HG02678 (cell line): ENCODE measurements at regions not wholly inside any gene's neighbourhood (a gene's known extent, or its start where the extent isn't known, plus 50 kb on each side); places are given as distances from the start of the nearest gene placed in this dataset.
"Not testable (repeated sequence)": the region's sequence is repeated elsewhere in the genome, so short reads cannot be mapped to it uniquely, and the experiment has no call there.

Source experiments
- ATAC-seq: cut with Tn5 transposase; IDR thresholded peaks from one replicate; pipeline ENCODE4 v1.9.1; 2021; ENCODE audit warnings: mild to moderate bottlenecking, moderate library complexity; ENCODE audit not compliant: unreplicated experiment

DNA sequence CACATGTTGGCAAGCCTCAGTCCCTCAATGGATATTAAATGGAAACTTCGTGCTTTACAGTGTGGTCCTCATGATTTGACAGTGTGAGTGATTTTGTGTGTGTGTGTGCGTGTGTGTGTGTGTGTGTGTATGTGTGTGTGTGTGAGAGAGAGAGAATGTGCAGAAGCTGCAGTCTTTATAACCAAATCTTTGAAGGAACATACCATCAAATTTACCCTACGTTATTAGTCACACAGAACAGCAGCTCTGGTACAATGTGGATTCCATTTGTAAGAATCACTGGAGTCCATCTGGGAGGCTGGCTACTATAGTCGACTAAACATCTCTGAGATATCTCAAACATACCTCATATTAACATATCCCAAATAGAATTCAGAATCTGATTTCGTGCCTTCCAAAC, 928.0 kb upstream of the POT1 start:
- no peak for ATAC-seq

DNA sequence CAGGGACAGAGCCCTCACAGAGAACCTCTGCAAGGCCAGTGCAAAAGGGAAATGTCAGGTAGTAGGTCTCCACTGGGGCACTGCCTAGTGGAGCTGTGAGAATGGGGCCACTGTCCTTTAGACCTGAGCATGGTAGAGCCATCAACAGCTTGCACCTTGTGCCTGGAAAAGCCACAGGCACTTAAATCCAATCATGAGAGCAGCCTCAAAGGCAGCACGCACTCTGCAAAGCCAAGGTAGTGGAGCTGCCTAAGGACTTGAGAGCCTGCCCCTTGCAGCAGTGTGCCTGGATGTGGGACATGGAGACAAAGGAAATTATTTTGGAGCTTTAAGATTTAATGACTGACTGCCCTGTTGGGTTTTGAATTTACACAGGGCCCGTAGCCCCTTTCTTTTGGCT, 918.5 kb upstream of the POT1 start:
- ATAC-seq, result no peak

DNA sequence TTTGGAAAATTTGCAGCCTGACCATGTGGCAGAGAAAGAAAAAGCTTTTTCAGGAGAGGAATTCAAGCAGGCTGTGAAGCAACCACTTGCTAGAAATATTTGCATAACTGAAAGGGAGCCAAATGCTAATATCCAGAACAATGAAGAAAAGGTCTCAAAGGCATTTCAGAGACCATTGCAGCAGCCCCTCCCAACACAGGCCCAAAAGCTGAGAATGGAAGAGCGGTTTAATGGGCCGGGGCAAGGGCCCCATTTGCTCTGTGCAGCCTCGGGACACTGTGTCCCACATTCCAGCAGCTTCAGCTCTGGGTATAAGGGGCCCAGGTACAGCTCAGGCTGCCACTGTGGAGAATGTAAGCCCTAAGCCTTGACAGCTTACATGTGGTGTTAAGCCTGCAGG, 918.1 kb upstream of the POT1 start:
- no peak for ATAC-seq

DNA sequence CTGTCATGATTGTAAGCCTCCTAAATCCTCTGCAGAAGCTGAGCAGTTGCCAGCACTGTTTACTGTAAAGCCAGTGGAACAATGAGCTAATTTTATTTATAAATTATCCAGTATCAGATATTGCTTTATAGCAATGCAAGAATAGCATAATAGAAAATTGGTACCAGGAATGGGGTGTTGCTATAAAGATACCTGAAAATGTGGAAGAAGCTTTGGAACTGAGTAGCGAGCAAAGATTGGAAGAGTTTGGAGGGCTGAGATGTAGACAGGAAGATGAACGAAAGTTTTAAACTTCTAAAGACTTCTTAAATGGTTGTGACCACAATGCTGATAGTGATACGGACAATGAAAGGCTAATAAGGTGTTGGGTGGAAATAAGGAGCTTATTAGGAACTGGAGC, 917.4 kb upstream of the POT1 start:
- ATAC-seq, result no peak

DNA sequence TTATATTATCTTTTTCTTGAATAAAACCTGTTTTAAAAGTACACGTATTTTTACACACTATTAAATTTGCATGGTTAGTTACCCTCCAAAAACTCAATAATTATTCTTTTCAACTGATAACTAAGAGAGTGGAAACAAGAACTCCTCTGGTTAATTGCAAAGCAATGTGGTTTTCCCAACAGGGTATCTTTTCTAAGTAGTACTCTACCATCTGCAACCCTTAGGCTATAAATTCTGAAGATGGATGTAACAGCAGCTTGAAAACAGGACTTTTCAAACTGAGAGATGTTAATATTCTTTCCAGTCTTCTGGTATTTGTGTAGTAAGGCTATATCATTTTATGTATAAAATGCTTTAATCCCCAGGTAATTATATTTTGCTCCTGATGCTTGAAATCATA, 916.1 kb upstream of the POT1 start:
- ATAC-seq, result no peak

DNA sequence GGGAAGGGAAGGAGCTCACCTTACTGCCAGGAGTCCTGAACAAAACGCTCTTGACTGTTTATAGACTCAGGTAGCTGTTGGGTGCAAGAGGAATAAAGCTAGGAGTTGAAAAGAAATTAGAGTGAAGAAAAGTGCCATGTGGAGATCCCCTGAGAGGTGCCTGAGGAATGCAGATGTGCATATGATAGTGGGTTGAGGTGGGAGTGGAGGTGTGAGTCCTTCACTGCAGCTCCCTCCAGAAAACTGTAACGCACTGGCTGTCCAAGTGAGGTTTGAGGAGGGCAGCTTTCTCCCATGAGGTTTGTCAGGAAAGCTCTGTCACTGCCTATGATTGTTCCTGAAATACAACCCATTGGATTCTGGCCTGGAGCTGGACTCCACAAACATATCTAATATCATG, 904.8 kb upstream of the POT1 start:
- no peak for ATAC-seq

DNA sequence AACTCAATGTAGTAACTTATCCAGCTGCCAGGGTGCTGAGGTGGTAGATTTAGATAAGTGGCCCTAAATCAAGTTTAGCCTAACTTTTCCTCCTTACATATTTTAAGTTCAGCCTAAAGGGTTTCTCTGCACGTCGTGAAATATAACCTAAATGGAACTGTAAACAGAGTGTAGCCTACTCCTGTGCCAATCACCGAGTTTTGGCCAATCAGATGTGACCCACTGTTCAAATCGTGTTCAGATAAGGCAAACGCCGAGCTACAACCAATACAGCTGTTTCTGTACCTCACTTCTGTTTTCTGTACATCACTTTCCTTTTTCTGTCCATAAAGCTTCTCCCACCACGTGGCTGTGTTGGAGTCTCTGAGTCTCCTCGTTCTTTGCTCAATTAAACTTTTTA, 904.2 kb upstream of the POT1 start:
- ATAC-seq, result no peak

DNA sequence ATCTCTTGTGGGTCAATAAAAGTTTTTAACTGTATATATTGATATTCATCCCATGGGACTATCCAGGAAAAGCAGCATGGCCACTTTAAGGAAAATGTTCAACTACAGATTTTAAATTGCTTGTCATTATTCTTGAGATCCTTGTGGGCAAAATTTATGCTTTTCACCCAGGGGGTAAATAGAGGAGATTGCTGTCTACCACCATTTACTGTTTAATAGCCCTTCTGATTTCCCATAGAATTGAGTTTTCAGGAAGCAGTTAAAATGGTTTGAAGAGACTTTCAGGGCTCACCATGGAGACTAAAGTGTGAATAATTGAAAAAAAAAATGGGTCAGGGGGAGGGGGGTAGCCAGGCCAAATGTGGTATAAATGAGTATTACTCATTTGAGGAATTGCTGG, 901.1 kb upstream of the POT1 start:
- no peak for ATAC-seq

DNA sequence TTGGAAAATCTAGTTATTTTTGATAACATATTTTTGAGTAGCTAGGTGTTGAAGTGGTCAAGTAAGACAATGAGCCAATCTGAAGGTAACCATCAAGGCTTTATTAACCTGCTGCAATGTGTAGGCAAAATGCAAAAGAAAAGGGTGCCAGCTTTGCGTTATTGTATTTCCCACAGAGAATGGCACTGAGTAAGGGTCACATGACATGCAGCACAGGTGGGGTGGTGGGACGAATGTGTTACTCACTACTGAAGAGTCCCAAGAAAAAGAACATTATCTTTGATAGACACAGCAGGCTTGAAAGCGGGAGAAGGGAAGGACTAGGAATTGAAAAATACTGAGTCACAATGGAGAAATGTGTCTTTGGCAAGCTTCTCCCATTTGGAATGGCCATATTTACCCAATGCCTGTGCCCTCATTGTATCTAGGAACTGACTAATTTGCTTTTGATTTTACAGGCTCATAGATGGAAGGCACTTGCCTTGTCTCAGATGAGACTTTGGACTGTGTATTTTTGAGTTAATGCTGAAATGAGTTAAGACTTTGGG, 898.6 kb upstream of the POT1 start:
- ATAC-seq, result no peak

DNA sequence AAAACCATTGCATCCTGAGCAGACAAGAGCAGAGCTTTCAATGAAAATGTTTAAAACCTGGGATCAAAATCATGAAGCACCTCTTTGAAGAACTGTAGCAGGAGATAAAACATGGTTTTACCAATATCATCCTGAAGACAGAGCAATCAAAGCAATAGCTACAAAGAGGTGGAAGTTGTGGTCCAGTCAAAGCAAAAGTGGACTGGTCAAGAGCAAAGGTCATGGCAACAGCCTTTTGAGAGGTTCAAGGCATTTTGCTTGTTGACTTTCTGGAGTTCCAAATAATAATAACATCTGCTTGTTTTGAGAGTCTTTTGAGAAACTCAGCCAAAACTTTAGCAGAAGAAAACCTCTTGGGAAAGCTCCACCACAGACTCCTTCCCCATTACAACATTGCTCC, 893.9 kb upstream of the POT1 start:
- no peak for ATAC-seq

DNA sequence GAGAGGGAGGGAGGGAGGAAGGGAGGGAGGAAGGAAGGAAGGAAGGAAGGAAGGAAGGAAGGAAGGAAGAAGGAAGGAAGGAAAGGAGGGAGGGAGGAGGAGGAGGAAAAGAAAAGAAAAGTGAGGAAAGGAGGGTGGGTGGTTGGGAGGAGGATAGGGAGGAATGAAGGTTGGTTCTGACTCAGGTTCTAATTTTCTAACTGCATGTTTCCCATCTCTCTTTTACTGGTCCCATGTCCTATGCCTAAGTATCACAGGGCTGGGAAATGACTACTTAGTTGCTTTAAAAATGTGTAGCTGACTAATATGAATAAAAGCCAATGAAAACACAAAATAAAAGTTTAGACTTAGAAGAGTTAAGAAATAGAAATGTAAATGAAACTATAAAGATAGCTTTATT, 890.9 kb upstream of the POT1 start:
- ATAC-seq, result no peak

DNA sequence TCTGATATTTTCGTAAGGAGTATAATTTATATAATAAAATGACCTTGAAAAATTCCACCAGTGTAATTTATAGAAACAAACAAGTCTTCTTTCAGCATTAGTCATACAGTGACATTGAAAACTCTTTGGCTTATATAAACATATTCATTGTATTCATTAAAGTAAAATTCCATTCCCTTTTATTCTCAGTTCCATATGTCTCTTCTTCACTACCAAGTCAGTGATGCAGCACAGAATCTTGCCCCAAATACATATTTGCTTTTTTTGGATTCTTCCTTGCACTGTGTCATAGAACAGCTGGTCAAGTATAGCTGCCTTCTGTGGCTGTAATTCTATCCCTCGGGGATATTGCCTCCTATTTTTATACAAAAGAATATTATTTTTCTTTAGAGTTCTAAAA, 884.5 kb upstream of the POT1 start:
- ATAC-seq, result no peak

DNA sequence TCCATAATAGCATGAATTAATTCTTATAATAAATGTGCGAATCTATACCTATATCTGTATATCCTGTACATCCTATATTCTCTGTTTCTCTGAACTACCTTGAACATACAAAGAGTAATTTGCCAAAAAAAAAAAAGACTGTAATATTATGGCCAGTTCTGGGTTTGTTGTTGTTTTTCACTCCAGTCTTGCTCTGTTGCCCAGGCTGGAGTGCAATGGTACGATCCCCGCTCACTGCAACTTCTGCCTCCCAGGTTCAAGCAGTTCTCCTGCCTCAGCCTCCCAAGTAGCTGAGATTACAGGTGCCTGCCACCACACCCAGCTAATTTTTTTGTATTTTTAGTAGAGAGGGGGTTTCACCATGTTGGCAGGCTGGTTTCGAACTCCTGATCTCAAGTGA, 876.9 kb upstream of the POT1 start:
- ATAC-seq, result not testable (repeated sequence)

DNA sequence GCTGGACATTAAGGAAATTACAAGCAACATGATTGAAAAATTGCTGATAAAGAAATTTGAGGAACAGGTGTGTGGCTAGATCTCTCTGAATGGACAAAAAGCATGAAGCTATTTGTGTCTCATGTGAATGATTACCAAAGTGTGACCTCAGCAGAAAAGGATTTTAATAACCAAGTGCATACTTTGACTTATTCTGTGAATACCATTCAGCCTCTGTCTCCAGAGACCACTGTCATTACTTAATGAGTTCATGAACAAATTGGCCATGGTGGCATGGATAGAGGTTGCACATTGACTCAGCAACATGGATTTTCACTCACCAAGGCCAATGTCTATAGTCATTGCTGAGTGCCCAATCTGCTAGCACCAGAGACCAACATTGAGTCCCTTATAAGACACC, 874.6 kb upstream of the POT1 start:
- ATAC-seq, result no peak

DNA sequence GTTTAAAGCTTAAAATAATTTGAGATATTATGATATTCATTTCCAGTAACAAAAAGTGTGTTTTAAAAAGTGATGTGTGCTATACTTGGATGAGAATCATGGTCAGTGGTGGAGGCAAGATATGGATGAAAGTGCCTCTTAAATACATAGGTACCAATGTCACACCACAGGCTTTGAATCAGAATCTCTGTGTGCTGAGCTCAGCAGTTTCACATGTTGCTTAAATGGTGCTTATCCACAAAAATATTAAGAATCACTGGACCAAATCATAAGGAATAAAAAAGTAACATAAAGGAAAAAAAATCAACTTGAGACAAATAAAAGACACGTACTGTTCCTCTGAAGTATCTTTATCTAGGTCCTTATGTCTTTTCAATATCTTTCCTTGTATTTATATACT, 850.5 kb upstream of the POT1 start:
- ATAC-seq, result no peak

DNA sequence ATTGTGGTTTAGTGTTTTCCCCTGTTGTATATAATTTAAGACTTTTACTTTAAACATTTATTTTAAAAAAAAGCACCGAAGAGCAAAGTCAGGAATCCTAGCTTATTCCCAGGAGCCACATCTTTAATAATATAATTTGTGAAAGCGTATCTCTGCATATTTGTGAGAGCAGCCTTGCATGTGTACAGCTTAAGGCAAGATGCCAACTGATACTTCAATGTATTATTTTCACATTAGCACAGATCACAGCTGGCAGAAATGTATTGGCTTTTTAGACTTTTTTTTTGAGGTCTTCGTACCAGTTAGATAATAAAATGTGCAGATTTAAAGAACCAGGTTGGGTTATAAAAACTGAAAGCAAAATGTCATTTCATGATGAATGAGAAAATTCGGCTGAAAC, 845.7 kb upstream of the POT1 start:
- no peak for ATAC-seq

DNA sequence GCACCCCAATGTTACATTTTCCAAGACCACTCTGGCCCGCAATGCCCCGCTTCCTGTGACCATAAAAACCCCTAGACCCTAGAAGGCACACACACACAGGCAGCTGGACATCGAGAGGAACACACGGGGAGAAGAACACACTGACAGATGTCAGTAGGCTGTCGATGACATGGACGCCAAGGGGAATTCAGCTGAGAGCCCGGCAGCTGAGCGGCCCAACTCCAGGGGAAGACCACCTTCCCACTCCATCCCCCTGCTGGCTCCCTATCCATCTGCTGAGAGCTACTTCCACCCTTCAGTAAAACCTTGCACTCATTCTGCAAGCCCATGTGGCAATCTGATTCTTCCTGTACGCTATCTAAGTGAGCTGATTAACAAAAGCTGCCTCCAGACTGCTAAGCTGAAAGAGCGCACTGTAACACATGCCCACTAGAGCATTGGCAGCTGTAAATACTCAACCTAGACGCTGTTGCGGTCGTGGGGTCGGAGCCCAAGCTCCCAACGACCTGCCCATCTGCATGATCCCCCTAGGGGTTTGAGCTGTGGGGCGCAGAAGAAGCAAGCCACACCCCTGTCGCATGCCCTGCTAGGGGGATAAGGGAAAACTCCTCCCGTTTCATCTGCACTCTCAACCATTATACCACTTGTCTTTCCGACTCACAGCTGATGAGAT, 843.6 kb upstream of the POT1 start:
- ATAC-seq, result no peak

DNA sequence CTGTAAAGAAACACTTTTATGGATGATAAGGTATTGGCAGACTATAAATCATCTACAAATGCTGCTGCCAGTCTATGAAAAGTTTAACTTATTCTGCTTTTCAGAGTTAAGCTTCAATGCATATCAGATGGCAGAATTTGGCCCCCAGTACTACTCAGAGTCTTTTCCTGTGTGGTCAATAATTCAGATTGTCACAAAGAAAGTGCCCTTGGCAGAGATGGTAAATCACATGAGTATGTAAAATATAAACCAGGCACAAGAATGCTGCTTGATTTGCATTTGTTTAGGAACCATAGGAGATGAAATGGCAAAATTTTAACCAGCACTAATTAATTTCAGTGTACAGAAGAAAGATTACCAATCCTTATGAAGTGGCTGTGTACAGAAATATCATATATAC, 818.3 kb upstream of the POT1 start:
- ATAC-seq, result no peak

DNA sequence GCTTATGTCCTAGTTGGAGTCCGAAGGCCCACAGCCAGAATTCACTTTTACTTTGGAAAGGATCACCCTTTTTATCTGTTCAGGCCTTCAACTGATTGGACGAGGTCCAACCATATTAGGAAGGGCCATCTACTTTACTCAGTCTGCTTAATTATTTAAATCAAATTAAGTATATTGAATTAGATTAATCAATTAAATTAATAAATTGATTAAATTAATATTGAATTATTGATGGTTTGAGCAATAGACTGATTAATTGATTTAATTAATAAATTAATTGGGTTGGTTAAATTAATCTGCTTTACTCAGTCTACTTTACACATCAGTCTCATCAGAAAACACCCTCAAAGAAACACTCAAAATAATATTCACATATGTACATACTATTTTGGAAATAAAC, 816.9 kb upstream of the POT1 start:
- no peak for ATAC-seq

DNA sequence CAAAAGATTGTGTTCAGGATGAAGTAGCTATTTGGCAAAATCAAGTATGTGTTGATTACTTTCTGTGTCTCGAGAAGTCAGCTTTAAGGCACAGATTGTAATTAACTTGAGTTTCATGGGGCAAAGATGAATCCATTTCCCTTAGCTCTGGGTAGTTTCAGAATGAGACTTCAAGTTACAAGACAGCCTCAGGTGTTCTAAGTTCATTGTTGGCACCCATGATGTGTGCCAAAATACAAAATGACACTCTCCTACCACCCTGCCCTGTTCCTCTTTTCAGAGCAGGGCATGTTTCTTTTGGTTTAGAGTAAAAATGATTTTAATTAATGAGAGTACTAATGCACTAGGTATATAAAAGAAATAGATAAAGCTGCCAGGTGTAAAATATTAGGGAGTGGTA, 797.6 kb upstream of the POT1 start:
- ATAC-seq, result no peak

DNA sequence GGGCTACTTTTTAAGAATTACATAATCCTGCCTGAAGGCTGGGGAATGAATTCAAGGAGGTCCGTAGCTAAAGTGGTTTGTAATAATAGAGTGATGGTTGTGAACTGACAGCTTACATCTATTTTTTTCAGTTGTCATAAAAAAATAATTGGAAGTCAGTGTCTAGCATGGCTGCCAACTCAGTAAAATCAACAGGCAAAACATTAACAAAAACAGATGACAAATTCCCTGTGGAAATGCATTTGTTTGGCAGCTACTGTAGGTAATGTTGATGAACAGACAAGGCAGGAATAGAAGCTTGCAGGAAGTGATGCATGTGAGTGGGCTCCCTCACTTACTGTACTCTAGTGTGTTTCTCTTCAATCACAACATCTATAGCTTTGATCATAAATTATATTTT, 766.0 kb upstream of the POT1 start:
- no peak for ATAC-seq

DNA sequence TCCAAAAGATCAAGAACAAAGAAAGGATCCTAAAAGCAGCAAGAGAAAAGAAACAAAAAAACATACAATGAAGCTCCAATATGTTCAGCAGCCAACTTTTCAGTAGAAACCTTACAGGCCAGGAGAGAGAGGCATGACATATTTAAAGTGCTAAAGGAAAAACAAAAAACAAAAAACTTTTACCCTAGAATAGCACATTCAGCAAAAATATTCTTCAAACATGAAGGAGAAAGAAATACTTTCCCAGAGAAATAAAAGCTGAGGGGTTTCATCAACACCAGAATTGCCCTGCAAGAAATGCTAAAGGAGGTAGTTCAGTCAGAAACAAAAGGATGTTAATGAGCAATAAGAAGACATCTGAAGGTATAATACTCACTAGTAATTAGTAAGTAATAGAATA, 753.5 kb upstream of the POT1 start:
- ATAC-seq, result no peak

DNA sequence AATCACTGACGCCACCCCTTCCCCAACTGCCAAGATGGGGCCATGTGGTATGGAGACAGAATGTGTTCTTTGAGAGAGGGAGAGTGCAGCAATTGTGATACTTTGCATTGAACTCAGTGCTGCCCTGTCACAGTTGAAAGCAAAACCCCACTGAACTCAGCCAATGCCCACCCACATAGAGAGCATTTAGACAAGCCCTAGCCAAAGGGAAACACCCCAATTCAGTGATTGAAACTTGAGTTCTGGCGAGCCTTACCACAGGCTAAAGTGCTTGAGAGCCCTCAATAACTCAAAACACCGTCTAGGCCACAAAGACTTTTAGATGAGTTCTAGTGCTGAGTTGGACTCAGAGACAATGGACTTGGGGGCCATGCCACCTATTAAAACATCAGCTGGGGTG, 751.9 kb upstream of the POT1 start:
- ATAC-seq, result no peak
